GM19238 (cell line): ENCODE measurements at regions not wholly inside any gene's neighbourhood (a gene's known extent, or its start where the extent isn't known, plus 50 kb on each side); places are given as distances from the start of the nearest gene placed in this dataset.

Source experiments
- DNase-seq: peaks from one replicate; pipeline ENCODE4 v3.0.0; 2011; ENCODE audit warnings: low spot score; ENCODE audit not compliant: insufficient read length

DNA sequence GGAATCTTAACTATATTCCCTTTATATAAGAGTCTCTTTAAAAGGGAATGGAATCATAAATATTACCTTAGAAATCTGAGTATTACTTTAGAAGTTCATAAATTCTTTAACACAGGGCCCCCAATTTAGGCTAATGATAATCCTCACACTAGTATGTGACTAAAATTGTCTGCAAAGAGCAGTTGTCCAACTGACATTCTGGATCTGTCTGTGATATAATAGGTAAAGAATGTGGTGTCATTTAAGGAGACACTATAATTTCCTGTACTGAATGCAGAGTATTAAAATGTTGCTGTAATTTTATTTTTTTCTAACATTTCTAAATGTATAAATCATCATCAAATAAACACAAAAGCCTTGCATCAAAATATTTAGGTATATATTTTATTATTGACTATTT, 128.5 kb upstream of the DST start:
- DNase-seq, result no peak

DNA sequence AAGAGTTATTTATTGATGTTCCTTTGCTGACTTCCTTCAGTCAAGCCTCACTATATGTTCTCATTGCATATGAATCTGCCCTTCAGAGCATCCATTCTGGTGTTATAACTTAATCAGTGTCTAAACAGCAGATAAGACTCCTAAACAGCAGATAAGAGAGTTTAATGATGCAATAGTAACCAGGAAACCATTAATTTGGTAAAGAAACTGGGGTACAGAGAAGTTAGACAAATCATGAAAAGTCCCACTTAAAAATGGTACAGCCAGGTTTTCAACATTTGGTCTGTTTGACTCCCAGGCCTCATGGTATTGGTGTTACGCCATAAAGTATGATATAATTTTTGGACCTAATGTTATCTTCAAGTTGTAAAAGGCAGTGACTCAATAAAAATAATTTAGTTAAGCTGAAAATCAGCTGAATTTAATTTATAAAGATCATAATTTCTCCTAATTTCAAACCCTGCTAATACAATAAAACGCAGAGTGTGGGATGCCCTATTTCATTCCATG, 127.4 kb upstream of the DST start:
- DNase-seq, result no peak

DNA sequence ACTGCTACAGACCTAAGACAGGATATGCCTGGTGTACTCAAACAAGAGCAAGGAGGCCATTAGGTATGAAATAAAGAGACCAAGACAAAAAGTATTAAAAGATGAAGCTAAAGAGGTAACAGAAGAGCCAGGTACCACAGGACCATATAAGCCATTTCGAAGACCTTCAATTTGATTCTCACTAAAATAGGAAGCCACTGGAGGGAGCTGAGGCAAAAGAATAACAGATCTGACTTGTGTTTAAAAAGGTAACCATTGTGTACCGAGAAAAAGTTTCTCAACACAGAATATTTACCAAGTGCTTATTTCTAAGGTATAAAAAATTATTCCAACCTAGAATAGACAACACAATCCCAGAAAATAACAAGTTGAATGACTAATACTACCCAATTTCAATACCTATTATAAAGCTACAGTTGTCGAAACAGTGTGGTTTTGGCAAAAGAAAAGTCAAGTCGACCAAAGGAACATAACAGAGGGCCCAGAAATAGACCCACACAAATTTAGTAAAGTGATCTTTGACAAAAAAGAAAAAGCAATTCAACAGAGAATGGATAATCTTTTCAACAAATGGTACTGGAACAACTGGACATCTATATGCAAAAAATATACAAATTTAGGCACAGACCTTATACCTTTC, 125.3 kb upstream of the DST start:
- no peak for DNase-seq

DNA sequence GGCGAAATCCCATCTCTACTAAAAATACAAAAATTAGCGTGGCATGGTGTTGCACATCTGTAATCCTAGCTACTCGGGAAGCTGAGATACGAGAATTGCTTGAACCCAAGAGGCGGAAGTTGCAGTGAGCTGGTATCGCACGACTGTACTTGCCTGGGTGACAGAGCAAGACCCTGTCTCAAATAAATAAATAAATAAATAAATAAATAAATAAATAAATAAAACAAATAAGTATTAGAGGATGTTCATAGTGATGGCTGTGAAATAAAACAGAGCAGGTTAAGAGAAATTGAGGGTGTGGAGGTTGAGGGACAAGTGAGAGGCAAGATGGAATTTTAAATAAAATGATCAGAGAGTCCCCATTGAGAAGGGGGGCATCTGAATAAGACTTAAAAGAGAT, 124.7 kb upstream of the DST start:
- DNase-seq, result no peak

DNA sequence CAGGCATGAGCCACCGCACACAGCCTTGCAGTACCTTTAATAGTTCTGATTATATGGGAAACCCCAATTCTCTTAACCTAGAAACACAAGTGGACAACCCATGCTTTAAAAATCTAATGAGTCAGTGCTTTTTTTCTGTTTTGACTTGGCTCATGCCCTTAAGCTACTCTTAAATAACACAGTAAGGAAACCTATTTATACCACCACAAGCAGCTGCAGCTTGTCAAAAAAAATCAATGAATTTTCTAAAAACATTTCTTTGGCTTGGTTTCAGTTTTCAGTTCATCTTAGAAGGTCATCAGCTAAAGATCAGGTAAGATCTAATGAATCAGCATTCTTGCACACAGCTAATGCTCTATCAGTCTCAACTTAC, 124.1 kb upstream of the DST start:
- peak; percentile 10 for DNase-seq

DNA sequence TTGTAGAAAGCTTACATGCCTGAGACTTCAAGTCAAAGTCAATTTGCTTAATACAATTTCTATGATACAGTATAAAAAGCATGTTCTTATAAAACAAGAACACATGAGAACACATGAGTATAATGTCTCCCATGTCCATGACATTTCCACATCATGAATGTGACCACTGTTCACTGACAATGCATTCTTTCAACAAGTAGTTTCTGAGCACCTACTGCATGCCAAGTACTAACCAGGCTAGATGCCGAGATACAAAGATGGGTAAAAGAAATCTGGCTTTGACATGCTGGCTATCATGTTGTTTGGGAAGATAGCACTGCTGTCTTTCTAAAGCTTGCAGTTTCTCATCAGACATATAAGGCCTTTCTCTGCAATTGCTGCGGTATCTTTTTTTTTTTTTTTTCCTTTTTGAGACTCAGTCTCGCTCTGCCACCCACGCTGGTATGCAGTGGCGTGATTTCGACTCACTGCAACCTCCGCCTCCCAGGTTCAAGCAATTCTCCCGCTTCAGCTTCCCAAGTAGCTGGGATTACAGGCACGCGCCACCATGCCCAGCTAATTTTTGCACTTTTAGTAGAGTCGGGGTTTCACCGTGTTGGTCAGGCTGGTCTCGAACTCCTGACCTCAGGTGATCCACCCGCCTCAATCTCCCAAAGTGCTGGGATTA, 123.6 kb upstream of the DST start:
- DNase-seq, result no peak

DNA sequence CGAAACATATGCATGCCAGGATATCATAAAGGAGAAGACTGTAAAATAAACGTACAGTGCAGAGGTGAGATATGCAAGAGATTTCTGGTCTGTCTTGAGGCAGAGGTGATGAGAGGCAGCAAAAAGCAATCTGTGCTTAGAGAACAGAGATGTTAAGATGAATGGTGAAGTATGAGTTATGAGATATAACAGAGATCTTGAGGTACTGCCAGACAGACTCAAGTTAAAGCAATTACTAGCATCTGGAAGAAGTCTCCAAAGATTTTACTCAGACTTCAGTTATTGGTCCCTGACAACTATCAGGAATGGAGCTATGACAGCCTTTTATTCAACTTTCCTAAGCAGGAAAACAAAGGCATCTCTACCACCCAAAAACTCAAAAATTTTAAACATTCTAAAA, 122.8 kb upstream of the DST start:
- DNase-seq, result no peak

DNA sequence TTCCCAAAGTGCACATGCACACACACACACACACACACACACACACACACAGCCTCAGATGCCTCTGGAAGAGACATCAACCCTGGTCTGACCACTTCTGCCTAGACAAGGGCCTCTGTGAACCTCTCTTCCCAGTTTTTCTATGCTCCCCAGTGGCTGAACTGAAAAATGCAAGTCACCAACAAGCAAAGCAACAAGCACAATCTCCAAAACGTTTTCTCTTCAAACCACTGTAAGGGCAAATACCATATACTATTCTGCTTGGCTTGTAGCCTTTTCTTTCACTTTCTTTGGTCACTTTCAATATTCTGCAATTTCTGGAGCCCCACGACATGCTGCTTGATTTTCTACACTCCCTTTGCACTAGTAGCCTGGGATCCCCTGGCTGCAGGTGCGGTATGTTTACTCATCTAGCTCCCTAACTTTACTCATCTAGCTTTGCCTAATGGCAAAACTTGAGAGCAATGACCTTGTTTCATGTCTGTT, 121.4 kb upstream of the DST start:
- DNase-seq, result no peak

DNA sequence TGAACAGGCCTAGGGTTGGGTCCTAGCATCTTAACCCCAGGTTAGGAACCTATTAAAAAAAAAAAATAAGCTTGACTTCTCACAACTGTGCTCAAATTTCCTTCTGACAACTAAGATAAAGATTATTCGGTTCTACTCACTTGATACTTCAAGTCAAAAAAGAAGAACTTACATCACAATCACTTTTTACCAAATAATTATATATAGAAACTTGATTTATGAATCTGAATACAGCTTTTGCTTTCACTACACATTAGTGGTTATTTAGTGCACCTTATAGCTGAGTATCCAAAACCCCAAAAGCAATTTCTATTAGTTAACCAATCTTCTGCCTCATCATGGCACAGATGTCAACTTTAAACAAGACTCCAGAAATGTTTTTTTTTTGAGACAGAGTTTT, 119.0 kb upstream of the DST start:
- no peak for DNase-seq

DNA sequence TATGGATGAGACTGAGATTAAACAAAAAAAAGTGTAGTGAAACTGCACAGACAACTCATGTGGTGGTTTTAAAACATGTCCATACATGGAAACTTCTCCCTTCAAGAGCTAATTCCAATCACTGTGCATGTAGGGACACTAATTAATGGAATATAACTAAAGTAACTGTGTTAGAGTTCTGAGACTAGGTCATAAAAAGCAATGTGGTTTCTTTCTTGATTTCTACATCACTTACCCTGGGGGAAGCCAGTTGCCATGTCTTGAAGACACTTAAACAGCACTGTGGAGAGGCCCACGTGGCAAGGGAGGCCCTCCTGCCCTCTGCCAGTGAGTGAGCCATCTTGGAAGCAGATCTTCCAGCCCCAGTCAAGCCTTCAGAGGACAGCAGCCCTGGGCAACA, 118.2 kb upstream of the DST start:
- DNase-seq, result no peak

DNA sequence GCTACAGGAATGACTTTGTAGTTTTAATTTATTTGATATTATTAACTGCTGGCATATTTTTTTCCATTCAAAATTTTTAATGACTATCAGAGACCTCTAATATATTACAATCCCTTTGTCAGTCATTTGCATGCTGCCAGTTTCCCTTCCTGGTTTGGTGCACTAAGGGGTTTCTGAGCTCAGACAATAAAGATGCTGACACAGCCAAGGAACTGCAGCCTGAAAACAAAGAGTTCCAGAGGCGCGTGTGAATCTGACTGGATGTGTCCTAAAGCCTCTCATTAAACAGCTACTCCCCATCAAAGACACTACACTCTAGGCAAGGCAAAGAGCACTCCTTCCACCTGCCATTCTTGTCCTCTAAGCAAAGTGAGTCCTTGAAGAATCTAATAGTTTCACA, 116.8 kb upstream of the DST start:
- DNase-seq, result no peak

DNA sequence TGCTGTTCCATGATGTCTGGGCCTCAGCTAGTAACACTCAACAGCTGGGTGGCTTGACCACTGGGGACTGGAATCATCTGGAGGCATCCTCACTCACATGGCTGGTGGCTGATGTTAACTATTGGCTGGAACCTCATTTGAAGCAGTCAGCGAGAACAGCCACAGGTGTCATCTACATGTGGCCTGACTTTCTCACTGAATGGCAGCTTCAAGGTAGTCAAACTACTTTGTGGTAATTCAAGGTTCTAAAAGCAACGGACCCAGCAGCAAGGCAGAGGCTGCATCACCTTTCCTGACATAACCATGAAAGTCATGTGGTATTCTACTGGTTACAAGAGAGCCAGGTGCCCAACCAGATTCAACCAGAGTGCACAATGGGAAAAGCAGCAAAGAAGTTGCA, 115.9 kb upstream of the DST start:
- DNase-seq, result no peak

DNA sequence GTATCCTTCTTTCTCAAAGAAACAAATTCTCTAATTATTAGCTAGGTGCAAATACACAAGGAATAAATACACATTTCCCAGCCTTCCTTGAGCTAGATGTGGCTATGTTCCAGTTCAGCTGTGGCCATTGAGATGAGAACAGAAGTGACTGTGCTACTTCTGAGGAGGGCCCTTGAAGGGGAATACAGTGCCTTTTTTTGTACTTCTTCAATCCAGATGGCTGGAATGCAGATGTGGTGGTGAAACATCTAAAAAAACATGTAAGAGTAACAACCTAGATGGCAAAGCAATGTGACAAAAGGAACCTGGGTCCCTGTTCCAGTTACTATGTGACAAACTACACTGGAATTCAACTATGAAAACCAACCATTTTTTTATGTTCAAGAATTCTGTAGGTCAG, 115.4 kb upstream of the DST start:
- DNase-seq, result no peak

DNA sequence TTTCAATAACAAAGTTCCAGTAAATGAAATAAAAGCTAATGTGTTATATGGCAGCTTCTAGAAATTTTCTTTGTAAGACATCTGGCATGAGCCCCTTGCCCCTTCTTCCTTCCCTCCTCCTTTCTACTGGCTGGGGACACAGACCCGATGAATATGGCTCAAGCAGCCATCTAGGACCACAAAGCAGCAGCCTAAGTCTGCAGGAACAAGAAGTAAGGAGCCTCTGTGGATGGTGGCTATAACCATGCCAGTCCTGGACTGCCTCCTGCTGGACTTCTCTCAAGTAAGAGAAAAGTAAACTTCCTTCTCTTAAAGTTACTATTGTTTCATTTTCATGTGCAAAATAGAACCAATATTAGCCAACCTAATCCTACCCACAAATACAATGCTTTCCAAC, 114.9 kb upstream of the DST start:
- no peak for DNase-seq

DNA sequence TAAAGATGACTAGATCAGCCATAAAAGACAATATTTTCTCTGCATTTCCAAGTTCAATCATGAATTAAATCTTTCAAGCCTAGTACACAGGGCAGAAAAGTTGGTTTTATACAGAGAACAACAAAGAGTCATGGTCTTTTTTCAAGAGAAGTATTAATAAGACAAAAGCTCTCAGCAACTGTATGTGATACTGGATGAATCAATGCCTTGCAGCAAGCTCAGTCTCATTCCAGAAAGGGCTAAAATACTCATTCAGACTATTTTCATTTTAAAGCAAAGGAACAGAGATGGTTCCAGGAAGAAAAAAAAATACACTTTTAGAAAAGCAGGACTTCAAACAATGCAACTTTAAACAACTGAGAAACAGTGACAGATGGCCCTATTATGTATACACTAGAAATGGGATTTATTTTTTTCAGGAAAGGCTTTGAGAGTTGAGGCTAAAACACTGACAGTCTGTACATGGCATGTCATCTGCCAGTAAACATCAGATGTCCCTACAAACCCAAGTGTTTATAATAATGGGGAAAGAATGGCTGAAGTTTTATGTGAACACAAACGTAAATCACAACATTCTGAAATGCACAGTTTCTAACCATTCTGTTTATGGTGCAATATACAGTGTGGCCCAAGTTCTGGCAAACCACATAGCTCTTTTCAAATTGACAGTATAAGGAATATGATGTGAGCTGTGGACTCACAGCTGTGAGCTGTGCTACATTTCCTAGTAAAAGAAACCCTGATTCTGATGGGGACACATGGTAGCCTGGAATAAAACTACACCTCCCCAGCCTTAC, 114.3 kb upstream of the DST start:
- no peak for DNase-seq

DNA sequence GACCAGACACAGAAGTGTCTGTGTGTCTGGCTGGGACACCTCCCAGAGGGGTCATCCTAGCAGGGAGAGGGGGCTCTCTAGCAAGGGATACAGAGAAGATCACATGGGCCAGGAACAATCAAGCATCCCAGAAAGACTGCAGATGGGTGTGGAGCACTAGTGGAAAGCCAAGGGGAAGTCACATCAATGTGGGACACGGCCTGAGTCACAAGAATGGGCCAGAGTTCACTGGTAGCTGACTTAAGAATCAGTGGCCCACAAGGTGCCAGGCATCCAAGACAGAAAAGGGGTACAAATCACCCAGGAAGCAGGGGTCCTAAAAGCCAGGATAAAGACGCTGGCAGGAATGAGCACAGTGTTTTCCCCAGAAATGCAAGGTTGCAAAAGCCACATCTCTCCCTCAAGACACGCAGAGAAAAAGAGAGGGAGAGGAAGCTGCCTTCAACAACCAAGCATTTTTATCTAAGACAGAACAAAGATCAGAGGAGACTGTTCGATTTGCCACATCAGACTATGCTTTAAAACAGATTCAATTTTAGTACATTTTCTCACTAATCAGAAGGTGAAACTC, 113.6 kb upstream of the DST start:
- DNase-seq, result no peak

DNA sequence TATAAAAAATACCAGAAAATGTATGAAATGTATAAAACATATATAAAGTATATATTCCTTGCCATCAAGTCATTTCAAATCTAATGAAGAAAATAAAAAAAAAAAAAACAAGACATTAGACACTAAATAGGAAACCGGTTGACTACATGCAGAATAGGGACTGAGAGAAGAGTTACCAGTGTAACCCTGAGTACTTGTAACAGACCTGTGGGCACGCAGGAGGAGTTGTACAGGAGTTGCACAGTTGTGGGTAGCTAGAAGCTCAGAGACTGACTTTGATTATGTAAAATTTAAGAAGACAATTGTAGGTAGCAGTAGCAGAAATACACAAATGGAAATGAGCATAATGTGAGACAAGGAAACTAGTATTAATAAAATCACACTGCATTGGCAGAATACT, 112.4 kb upstream of the DST start:
- no peak for DNase-seq

DNA sequence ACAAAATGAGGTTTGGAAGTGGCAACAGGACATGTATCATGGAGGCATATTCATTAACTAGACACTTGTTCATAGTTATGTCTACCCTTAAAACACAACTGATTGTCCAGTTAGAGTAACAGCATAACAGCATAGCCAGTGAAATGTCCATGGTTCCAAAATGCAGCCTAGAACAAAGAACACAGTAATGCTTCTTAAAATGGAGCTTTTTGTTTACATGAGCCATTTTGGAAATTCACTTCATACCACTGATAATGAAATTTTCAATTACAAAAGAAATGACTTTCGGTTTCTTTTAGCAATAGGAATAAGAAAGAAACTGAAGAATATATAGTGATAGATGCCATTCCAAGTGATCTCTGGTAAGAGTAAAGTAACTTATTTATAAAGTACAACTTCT, 111.1 kb upstream of the DST start:
- no peak for DNase-seq

DNA sequence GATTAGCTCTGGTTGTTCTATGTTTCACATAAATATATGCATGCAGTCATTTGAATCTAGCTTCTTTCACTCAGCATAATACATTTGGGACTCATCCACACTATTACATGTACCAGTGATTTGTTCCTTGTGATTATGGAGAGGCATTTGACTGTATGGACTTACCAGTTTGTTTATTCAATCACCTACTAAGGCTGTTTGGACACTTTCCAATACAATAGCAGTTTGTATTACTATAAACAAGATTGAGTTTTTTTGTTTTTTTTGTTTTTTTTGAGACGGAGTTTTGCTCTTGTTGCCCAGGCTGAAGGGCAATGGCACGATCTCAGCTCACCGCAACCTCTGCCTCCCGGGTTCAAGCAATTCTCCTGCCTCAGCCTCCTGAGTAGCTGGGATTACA, 109.8 kb upstream of the DST start:
- DNase-seq, result no peak

DNA sequence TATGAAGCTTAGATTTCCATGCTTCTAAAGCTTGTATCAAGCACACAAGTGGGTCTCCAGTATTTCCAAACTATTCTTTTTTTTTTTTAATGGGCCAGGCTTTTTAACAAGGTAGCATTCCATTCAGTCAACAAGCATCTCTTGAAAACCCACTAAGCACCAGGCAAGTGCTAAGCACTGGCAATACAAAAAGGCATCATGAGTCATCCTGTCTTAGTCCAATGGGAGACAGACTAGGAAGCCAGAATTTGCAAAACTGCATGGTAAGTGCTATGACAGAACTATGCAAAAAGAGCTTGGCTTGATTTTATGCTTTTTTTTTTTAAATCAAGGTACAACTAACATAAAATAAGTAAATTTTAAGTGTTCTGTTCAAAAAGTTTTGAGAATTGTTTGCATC, 109.3 kb upstream of the DST start:
- no peak for DNase-seq

DNA sequence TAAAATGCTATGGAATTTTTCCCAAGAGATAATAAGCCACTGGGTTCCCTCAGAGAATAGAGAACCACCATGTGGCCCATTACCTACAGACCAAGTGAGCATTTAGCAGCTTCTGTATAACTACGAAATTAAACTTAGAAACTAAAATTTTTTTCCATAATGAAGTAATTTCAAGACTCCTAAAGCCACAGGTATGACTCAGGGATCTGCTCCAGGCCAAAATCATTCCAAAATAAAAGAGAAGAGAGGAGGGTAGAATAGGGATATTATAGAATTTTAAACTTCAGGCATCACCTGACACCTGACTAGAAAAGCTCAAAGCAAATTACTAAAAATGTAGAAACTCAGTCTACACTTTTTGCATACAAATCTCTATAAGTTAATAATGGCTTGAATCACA, 108.9 kb upstream of the DST start:
- DNase-seq, result no peak

DNA sequence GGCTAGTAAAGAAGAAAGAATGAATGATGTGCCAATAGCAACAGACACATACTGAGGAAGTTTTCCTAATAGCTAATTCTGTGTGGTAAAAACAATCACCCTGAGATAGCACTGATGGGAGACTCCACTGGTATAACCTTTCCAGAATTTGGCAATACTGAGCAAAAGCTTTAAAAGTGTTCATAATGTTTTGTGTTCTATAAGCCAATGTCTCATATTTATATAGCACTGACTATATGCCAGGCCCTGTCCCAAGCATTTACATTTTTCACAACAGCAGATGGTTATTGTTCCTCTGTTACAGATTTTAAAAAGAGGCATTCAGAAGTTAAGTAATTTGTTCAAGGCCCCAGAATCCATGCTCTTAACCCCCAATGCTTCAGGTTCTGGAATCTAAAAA, 108.0 kb upstream of the DST start:
- DNase-seq, result no peak
